ENCODE measurements at regions not wholly inside any gene's neighbourhood (a gene's known extent, or its start where the extent isn't known, plus 50 kb on each side); places are given as distances from the start of the nearest gene placed in this dataset.
"Not testable (repeated sequence)": the region's sequence is repeated elsewhere in the genome, so short reads cannot be mapped to it uniquely, and the experiment has no call there.

- DNase-seq: no peak
These were observed 199.4 kb upstream of the ZNF217 start for GRCh38 chr20:53792946-53793536.

GRCh38 chr20:53789989-53790675, 196.5 kb upstream of the ZNF217 start:
- no peak for DNase-seq

GRCh38 chr20:53788253-53789022, 194.8 kb upstream of the ZNF217 start:
- no peak for DNase-seq

GRCh38 chr20:53787491-53787931, 193.9 kb upstream of the ZNF217 start:
- not testable (repeated sequence) for DNase-seq

GRCh38 chr20:53786445-53787267, 193.0 kb upstream of the ZNF217 start:
- DNase-seq: no peak

GRCh38 chr20:53786071-53786444, 192.4 kb upstream of the ZNF217 start:
- DNase-seq: no peak

GRCh38 chr20:53785320-53785719, 191.7 kb upstream of the ZNF217 start:
- no peak for DNase-seq

- DNase-seq: no peak
These were observed 190.1 kb upstream of the ZNF217 start for GRCh38 chr20:53783768-53784167.

- DNase-seq: no peak
These were observed 189.1 kb upstream of the ZNF217 start for GRCh38 chr20:53782612-53783246.

GRCh38 chr20:53779822-53780221, 186.2 kb upstream of the ZNF217 start:
- DNase-seq: no peak

GRCh38 chr20:53778736-53779135, 185.1 kb upstream of the ZNF217 start:
- DNase-seq: no peak

- no peak for DNase-seq
These were observed 184.4 kb upstream of the ZNF217 start for GRCh38 chr20:53778041-53778516.

- not testable (repeated sequence) for DNase-seq
These were observed 183.8 kb upstream of the ZNF217 start for GRCh38 chr20:53777402-53777801.

- no peak for DNase-seq
These were observed 183.2 kb upstream of the ZNF217 start for GRCh38 chr20:53776858-53777257.

GRCh38 chr20:53774461-53775203, 181.0 kb upstream of the ZNF217 start:
- DNase-seq: no peak

- DNase-seq: no peak
These were observed 180.3 kb upstream of the ZNF217 start for GRCh38 chr20:53773792-53774401.

GRCh38 chr20:53773066-53773791, 179.6 kb upstream of the ZNF217 start:
- not testable (repeated sequence) for DNase-seq

- no peak for DNase-seq
These were observed 175.4 kb upstream of the ZNF217 start for GRCh38 chr20:53769041-53769440.

- no peak for DNase-seq
These were observed 174.7 kb upstream of the ZNF217 start for GRCh38 chr20:53768329-53768728.

- DNase-seq: no peak
These were observed 173.7 kb upstream of the ZNF217 start for GRCh38 chr20:53767206-53767930.
